Fibroblast of villous mesenchyme (primary cell): ENCODE measurements at regions not wholly inside any gene's neighbourhood (a gene's known extent, or its start where the extent isn't known, plus 50 kb on each side); places are given as distances from the start of the nearest gene placed in this dataset.

ENCODE experiments used
- DNase-seq: peaks from one replicate; pipeline ENCODE4 v3.0.0-alpha.2; 2010; ENCODE audit warnings: low read depth
- H3K4me3 ChIP-seq: 2 replicates; pipeline ENCODE4 v1.5.1; 2011; ENCODE audit warnings: low read depth, mild to moderate bottlenecking, low read length
- TF ChIP-seq, protein P1 (sequence below): IDR thresholded peaks from 2 replicates; pipeline ENCODE4 v1.5.1; 2012; ENCODE audit warnings: low read depth, mild to moderate bottlenecking, low read length; ENCODE audit not compliant: insufficient read depth

DNA sequence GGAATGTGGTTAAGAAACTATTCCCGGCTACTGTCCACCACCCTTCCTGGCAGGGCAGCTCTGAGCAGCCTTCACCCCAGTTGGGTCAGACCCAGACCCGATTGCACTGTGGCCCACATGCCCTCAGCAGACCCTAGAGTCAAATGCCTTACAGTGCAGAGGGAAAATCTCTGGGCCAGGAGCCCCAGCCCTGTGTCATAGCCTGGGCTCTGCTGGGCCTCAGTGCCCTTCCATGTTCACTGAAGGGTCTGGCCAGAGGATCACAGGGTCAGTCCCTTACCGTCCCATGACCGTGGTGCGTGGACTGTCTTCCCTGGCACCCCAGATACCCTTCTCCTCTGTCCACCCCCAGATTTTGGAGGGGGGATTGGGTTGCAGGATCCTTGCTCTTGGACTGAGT is 73.5 kb upstream of the COL5A1 start:
- no peak overlapping the region for H3K4me3 ChIP-seq
- TF ChIP-seq, protein P1, sequence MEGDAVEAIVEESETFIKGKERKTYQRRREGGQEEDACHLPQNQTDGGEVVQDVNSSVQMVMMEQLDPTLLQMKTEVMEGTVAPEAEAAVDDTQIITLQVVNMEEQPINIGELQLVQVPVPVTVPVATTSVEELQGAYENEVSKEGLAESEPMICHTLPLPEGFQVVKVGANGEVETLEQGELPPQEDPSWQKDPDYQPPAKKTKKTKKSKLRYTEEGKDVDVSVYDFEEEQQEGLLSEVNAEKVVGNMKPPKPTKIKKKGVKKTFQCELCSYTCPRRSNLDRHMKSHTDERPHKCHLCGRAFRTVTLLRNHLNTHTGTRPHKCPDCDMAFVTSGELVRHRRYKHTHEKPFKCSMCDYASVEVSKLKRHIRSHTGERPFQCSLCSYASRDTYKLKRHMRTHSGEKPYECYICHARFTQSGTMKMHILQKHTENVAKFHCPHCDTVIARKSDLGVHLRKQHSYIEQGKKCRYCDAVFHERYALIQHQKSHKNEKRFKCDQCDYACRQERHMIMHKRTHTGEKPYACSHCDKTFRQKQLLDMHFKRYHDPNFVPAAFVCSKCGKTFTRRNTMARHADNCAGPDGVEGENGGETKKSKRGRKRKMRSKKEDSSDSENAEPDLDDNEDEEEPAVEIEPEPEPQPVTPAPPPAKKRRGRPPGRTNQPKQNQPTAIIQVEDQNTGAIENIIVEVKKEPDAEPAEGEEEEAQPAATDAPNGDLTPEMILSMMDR: no peak
- no peak for DNase-seq

DNA sequence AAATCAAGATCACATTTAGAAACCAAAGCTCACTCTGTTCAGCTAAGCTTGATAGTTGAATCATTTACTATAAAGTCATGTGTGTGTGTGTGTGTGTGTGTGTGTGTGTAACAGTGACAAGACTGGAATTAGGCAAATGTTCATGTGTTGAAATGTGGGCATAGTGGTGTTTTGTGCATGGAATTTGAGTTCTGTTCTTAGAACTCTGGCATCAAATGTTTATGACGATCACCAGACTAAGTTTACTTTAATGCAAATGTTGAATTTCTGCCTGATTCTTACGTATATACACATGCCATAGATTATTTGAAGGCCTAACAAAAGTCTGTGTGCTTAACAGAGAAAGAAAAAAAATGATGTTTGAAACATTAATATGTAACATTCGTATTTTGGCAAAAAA is 72.8 kb upstream of the COL5A1 start:
- DNase-seq: peak; percentile 65
- TF ChIP-seq, protein P1: no peak
- no peak overlapping the region for H3K4me3 ChIP-seq

DNA sequence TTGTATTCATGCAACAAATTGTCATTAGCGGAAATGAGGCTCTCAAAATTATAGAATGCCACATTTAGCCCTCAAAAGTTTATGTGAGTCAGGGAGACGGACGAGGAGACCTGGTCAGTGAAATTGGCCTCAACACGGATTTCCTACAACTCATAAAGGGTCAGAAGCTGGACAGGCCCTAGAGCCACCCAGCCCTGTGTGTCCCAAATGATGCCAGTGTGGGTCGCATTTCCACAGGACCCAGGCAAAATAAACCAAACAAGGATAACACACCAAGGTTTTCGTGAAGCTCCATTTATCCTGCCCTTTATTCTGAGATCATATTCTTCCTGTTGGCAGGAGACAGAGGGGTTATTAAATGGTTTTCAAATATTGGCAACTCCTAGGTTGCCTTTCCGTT is 72.0 kb upstream of the COL5A1 start:
- no peak for DNase-seq
- no peak overlapping the region for H3K4me3 ChIP-seq
- TF ChIP-seq, protein P1: no peak

DNA sequence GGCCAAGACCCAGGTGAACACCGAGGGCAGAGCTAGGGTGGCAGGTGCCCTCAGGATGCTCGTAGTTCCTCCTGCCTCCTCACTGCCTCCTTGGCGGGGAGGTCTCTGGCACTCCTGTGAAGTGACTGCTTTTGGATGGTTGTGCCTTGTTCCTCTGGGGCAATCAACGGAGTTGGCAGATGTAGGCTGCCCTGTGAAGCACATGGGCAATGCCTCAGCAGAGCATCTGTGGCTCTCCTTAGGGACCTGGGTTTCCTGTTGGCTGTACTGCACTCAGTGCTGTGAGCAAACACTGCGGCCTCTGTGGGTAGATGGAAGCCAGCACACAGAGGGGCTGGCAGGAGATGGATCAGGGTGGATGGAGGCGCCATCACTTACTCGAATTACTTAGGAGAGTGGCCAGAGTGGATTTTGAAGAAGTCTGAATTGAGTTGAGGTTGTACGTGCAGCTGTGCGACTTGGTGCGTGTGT is 71.4 kb upstream of the COL5A1 start:
- no peak overlapping the region for H3K4me3 ChIP-seq
- DNase-seq: no peak
- TF ChIP-seq, protein P1: no peak

DNA sequence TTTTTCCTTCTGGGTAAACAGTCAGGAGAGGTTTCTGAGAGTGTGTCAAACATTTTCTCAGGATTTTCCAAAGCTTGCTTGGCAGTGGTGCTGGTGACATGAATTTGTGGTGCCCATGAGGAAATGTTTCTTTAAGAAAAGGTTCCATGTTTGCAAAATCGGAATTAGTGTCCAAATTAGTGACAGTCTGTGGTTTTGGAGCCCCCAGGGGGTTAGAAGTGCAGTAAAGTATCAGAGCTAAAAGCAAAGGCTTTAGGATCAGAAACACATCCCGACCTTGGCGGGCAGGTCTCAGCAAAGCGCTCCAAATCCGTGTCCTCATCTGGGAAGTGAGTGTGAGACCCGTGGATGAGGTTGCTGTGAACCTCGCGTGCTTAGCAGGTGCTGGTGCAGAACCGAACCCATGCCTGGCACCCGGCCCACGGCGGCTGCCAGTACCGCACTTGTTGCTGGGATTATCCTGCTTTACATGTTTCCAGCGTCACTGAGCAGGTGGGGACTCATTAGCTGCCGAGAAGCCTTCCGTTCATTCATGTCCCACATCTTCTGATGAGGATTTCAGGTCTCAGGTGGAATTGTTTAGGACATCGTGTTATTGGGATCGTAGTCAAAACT is 70.8 kb upstream of the COL5A1 start:
- H3K4me3 ChIP-seq: no peak overlapping the region
- TF ChIP-seq, protein P1: no peak
- DNase-seq: no peak

DNA sequence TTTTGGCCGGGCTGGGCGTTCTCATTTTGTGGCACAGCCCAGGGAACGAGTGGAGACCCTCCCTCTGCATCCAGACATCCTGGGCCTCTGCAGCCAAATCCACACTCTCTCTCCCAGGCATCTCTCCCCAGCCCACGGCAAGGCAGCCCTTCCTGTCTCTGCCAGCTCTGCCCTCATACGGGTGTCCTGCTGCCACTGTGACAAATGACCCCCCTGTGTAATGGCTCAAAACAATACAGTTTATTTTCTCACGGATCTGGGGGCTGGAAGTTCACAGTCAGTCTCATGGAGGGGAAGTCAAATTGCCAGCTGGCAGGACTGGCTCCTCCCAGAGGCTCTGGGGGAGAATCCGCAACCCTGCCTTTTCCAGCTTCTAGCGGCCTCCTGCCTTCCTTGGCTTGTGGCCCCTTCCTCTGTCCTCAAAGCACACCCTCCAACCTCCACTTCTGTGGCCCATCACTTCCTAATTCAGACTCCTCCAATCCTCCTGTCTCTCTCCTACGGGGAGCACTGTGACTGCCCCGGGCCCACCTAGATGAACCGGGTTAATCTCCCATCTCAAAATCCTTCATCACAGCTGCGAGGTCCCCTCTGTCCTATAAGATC is 70.2 kb upstream of the COL5A1 start:
- DNase-seq: no peak
- TF ChIP-seq, protein P1: no peak
- no peak overlapping the region for H3K4me3 ChIP-seq
